Caco-2 (cell line): ENCODE measurements at regions not wholly inside any gene's neighbourhood (a gene's known extent, or its start where the extent isn't known, plus 50 kb on each side); places are given as distances from the start of the nearest gene placed in this dataset.

Experiments
- BruUV-seq: library from RNA; stranded (reverse); fragments of 400-500 nt; replicated peaks from 2 replicates; lab custom pipeline; 2021; lab: Mats Ljungman, UMichigan
- CTCF ChIA-PET: fragments of 300-600 bp; sonication (Branson Sonifier 250); formaldehyde crosslinking; loops from one replicate; lab custom pipeline; 2022; ENCODE audit warnings: antibody characterized with exemption; lab: Charles Lee
- POLR2A ChIA-PET: fragments of 300-600 bp; sonication (Branson Sonifier 250); formaldehyde crosslinking; loops from one replicate; lab custom pipeline; 2022; ENCODE audit warnings: antibody characterized with exemption; lab: Charles Lee
- DNase-seq, 2 experiments: peaks; one replicate each; pipeline versions ENCODE4 v3.0.0 to v3.0.0-alpha.2; 2020 to 2022
- H3K27me3 ChIP-seq: replicated peaks from 2 replicates; pipeline ENCODE4 v1.6.0; 2011; ENCODE audit warnings: low read length; ENCODE audit not compliant: control insufficient read depth, insufficient read depth
- H3K36me3 ChIP-seq: 2 replicates; pipeline ENCODE4 v1.5.1; 2011; ENCODE audit warnings: low read length; ENCODE audit not compliant: control insufficient read depth, insufficient read depth
- H3K4me1 ChIP-seq: fragments of 250-450 bp; sonication (Bioruptor Pico); 2 replicates; pipeline ENCODE4 v1.5.1; 2020; ENCODE audit warnings: mild to moderate bottlenecking
- H3K4me3 ChIP-seq: 2 replicates; pipeline ENCODE4 v1.5.1; 2011; ENCODE audit warnings: low read depth, mild to moderate bottlenecking, control low read depth, low read length
- H3K9me3 ChIP-seq: fragments of 250-450 bp; sonication (Bioruptor Pico); 2 replicates; pipeline ENCODE4 v1.5.1; 2020; ENCODE audit warnings: mild to moderate bottlenecking, moderate library complexity
- H3K27ac Mint-ChIP-seq: one replicate; pipeline ENCODE4 v1.8.0; 2022; ENCODE audit warnings: mixed read lengths; ENCODE audit not compliant: unreplicated experiment
- H3K27me3 Mint-ChIP-seq: one replicate; pipeline ENCODE4 v1.8.0; 2022; ENCODE audit warnings: mixed read lengths; ENCODE audit not compliant: insufficient read depth, unreplicated experiment
- H3K36me3 Mint-ChIP-seq: one replicate; pipeline ENCODE4 v1.8.0; 2022; ENCODE audit warnings: mild to moderate bottlenecking, mixed read lengths; ENCODE audit not compliant: insufficient read depth, unreplicated experiment
- H3K4me1 Mint-ChIP-seq: one replicate; pipeline ENCODE4 v1.8.0; 2022; ENCODE audit warnings: low read depth, mixed read lengths; ENCODE audit not compliant: unreplicated experiment
- H3K4me3 Mint-ChIP-seq: one replicate; pipeline ENCODE4 v1.8.0; 2022; ENCODE audit warnings: mild to moderate bottlenecking, moderate library complexity, mixed read lengths; ENCODE audit not compliant: unreplicated experiment
- H3K9me3 Mint-ChIP-seq: one replicate; pipeline ENCODE4 v1.8.0; 2022; ENCODE audit warnings: mixed read lengths; ENCODE audit not compliant: unreplicated experiment
- intact Hi-C: fragments of 100-400 bp; cut with micrococcal nuclease; formaldehyde crosslinking; loops from one replicate; pipeline ENCODE4 v1.10.0; 2022; ENCODE audit not compliant: unreplicated experiment
- TF ChIP-seq, protein P1 (sequence below), 2 experiments: fragments of 200-600 bp in 1 of 2; IDR thresholded peaks; 1 replicate in 1 of 2; 2 replicates in 1 of 2; pipeline versions ENCODE4 v1.5.1 to v1.8.0; 2011 to 2022; ENCODE audit warnings: antibody characterized with exemption in 1 of 2, control low read depth in 1 of 2, inconsistent platforms in 1 of 2, low read depth in 1 of 2, low read length in 1 of 2, mild to moderate bottlenecking in 1 of 2, moderate library complexity in 1 of 2; ENCODE audit not compliant: insufficient read depth in 1 of 2, severe bottlenecking in 1 of 2, unreplicated experiment in 1 of 2

DNA sequence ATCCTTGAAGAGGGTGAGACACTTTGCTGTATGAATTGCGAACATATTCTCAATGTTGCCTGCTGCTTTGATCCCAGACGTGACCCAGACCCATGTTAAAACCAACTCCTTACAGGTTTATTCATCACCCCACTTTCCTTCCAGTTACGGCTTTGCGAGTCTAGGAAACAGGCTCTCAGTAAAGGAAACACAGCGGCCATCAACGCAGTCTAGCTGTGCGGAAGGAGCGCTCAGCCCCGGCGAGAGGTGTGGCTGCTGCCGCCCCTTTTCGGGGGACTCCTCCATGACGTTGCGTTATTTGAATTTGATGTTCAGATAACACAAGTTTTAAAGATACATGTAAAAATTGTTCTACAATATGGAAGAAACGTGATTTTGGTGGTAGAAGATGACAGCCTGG lies 206.4 kb upstream of the FAT1 start:
- Mint-ChIP-seq H3K27me3 (no peaks in the 10 kb centered on the region), H3K27ac (no peak overlapping the region), H3K4me3 (no peak overlapping the region), H3K36me3 (no peaks in the 10 kb centered on the region), H3K9me3 (no peaks in the 10 kb centered on the region), H3K4me1 (peaks cover 5% of the 10 kb centered on the region)
- POLR2A ChIA-PET, result no interaction called here
- no peaks in the 10 kb centered on the region for H3K4me1 ChIP-seq
- TF ChIP-seq, protein P1, sequence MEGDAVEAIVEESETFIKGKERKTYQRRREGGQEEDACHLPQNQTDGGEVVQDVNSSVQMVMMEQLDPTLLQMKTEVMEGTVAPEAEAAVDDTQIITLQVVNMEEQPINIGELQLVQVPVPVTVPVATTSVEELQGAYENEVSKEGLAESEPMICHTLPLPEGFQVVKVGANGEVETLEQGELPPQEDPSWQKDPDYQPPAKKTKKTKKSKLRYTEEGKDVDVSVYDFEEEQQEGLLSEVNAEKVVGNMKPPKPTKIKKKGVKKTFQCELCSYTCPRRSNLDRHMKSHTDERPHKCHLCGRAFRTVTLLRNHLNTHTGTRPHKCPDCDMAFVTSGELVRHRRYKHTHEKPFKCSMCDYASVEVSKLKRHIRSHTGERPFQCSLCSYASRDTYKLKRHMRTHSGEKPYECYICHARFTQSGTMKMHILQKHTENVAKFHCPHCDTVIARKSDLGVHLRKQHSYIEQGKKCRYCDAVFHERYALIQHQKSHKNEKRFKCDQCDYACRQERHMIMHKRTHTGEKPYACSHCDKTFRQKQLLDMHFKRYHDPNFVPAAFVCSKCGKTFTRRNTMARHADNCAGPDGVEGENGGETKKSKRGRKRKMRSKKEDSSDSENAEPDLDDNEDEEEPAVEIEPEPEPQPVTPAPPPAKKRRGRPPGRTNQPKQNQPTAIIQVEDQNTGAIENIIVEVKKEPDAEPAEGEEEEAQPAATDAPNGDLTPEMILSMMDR (IDR thresholded peaks at IDR 0.05; ENCODE audit: insufficient read depth in 1 of 2, low read depth in 1 of 2, low read length in 1 of 2, severe bottlenecking in 1 of 2, unreplicated experiment in 1 of 2), result no peak
- no TSS peak for BruUV-seq
- intact Hi-C loops, result no loop called here
- H3K4me3 ChIP-seq, result no peak overlapping the region
- no peaks in the 10 kb centered on the region for H3K36me3 ChIP-seq
- CTCF ChIA-PET, result no interaction called here
- DNase-seq, result no peak
- no peaks in the 10 kb centered on the region for H3K27me3 ChIP-seq
- H3K9me3 ChIP-seq, result no peaks in the 10 kb centered on the region

DNA sequence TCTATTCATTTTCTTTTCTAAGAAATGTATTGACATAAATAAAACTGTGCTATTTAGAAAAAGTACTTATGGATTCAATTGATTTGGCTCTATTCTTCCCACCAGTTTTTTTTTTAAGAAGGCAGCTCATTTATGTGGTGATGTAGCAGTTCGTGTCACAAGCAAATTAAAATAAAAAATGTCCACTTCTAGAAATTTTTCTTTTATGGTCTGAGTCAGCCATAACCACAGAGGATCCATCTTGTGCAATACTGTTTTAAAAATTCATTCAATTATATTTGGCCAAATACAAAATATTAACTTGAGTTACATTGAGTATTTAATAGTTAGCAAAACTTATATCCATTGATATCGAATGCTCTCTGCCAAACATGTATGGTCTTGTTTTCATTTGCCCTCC lies 207.9 kb upstream of the FAT1 start:
- POLR2A ChIA-PET, result no interaction called here
- H3K27ac Mint-ChIP-seq, result no peak overlapping the region
- TF ChIP-seq, protein P1 (IDR thresholded peaks at IDR 0.05; ENCODE audit: insufficient read depth in 1 of 2, low read depth in 1 of 2, low read length in 1 of 2, severe bottlenecking in 1 of 2, unreplicated experiment in 1 of 2), result no peak
- no peak overlapping the region for H3K4me3 Mint-ChIP-seq
- H3K27me3 ChIP-seq, result no peaks in the 10 kb centered on the region
- no peaks in the 10 kb centered on the region for H3K9me3 ChIP-seq
- no peaks in the 10 kb centered on the region for H3K36me3 ChIP-seq
- no TSS peak for BruUV-seq
- intact Hi-C loops, result no loop called here
- CTCF ChIA-PET, result no interaction called here
- no peak for DNase-seq
- peaks cover 6% of the 10 kb centered on the region for H3K4me1 Mint-ChIP-seq
- no peaks in the 10 kb centered on the region for H3K27me3 Mint-ChIP-seq
- H3K36me3 Mint-ChIP-seq, result no peaks in the 10 kb centered on the region
- no peak overlapping the region for H3K4me3 ChIP-seq
- peaks cover 11% of the 10 kb centered on the region for H3K4me1 ChIP-seq
- no peaks in the 10 kb centered on the region for H3K9me3 Mint-ChIP-seq

GRCh38 chr4:186932196-186932595 lies 208.5 kb upstream of the FAT1 start:
- POLR2A ChIA-PET, result no interaction called here
- CTCF ChIA-PET, result no interaction called here
- Histone ChIP-seq H3K4me1 (peaks cover 17% of the 10 kb centered on the region), H3K4me3 (no peak overlapping the region), H3K9me3 (no peaks in the 10 kb centered on the region), H3K36me3 (no peaks in the 10 kb centered on the region), H3K27me3 (no peaks in the 10 kb centered on the region)
- no peaks in the 10 kb centered on the region for H3K9me3 Mint-ChIP-seq
- BruUV-seq, result no TSS peak
- no peaks in the 10 kb centered on the region for H3K36me3 Mint-ChIP-seq
- intact Hi-C loops, result no loop called here
- H3K4me3 Mint-ChIP-seq, result no peak overlapping the region
- no peaks in the 10 kb centered on the region for H3K27me3 Mint-ChIP-seq
- DNase-seq, result no peak
- H3K4me1 Mint-ChIP-seq, result peaks cover 12% of the 10 kb centered on the region
- TF ChIP-seq, protein P1 (IDR thresholded peaks at IDR 0.05; ENCODE audit: insufficient read depth in 1 of 2, low read depth in 1 of 2, low read length in 1 of 2, severe bottlenecking in 1 of 2, unreplicated experiment in 1 of 2), result no peak
- H3K27ac Mint-ChIP-seq, result no peak overlapping the region
